CD4-positive, alpha-beta T cell treated with Interleukin-4 for 1 hour (primary cell): ENCODE measurements at regions not wholly inside any gene's neighbourhood (a gene's known extent, or its start where the extent isn't known, plus 50 kb on each side); places are given as distances from the start of the nearest gene placed in this dataset.

Experiments used
- DNase-seq, 2 donors: peaks; one replicate each; pipeline ENCODE4 v3.0.0-alpha.2; 2020 to 2022

GRCh38 chr10:120984221-120984620, 133.1 kb downstream of the WDR11 start:
- no peak for DNase-seq

DNA sequence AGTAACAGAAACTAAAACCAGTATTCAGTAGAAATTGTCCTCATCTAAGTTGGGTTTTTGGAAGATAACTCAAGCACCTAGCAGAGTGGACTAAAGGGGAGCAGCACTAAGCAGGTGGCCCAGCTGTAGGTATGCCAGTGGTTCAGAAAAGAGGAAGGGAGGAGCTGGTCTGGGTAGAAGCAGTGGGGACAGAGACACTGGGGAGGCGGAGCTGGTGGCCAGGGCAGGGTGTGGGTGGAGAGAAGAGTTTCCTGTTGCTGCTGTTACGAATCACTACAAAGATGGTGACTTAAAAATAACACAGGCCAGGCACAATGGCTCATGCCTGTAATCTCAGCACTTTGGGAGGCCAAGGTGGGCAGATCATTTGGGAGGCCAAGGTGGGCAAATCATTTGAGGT, 136.2 kb downstream of the WDR11 start:
- DNase-seq, result peak in 1 of 2 donors; percentile 5

DNA sequence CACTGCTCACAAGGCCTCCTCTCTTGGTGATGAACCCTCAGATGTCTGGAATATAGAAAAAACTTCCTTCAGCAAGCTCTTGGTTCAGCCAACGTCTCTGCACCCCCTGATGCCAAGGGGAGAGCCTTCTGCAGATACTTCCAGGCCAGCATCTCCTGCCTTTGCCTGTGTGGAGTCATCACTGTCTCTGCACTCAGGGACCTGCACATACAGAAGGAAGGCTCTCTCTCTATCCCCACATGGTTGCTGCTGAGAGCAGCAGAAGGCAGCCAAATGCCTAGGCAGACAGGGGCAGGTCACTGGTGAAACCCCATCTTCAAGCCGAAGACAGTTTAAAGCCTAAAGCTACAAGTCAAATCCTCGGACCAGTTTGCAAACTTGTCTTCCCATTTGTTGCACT, 137.6 kb downstream of the WDR11 start:
- DNase-seq, result no peak

DNA sequence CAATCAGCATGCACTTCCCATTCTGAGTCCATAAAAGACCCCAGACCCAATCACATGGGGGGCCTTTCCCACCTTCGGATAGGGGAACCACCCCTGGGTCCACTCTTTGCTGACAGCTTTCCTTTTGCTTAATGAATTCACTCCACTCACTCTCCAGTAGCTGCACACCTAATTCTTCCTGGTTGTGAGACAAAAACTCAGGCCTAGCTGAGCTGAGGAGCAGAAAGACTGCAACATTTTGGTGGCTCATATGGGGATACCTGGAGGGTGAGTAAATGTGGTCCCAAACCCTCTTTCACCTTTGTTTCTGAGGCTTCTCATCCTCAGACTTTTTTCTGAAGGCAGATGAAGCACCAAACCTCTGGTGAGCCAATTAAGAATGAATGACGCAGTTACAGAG, 138.1 kb downstream of the WDR11 start:
- no peak for DNase-seq

DNA sequence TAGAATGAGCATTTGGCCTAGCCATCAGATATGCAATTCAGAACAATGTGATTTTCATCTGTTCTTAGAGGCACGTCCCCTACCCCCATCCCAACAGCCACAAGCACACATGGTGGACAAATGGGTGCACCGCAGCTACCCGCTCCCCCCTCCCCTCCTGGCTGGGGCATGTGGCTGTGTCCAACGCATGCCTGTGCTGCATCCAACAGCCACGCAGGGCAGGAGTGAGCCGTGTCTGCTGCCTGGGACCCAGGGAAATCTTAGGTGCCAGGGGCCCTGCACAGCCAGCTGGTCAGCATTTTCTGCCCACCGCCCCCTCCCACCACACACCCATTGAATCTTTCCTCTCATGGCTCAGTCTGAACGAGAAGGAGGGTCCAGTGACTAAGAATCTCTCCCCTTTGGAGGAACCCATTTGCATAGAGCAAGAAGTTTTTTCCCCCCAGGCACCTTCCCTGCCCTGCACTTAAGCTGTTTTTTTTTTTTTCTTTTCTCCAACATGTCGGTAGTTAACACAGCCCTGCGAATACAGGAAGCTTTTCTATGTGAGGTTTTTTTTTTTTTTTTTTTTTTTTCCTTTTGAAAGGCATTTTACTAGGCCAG, 138.9 kb downstream of the WDR11 start:
- no peak for DNase-seq

GRCh38 chr10:120990831-120991230, 139.7 kb downstream of the WDR11 start:
- DNase-seq, result no peak

GRCh38 chr10:120993089-120993488, 141.9 kb downstream of the WDR11 start:
- no peak for DNase-seq

DNA sequence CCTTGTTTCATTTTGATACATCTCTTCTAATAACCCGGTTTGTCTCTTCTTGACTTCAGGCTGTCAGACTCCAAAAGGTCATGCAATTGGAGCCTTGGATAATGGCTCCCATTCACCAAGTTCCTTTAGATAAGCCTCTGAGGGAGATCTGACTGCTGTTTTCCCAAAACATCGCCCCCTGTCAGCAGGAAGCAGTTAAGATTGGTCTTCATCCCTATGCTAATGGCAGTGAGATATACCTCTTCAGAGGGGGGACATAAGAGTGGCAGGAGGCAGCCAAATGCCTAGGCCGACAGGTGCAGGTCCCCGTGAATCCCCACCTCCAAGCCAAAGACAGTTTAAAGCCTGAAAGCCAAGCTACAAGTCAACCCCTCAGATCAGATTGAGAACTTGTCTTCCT, 144.6 kb downstream of the WDR11 start:
- DNase-seq, result no peak

- DNase-seq, result no peak
Measured at GRCh38 chr10:120996456-120997034, 145.4 kb downstream of the WDR11 start.

- no peak for DNase-seq
Measured at GRCh38 chr10:120997313-120997712, 146.2 kb downstream of the WDR11 start.

DNA sequence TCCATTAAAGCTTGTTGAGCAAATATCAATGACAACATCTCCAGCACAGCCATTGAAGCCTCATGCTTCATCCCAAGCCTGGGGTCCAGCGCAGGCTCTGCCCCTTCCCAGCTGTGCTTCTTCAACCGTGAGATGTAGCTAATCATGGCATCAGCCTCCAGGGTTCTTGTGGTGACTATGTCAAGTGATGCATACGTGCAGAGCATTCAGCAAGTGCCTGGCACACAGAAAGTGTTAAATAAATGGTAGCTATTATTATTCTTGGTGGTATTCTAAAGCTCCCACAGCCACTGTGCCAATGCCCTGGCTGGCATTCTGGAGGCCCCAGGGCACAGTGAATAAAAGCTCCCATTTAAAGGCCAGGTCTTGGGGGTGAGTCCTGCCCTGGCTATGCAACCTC, 146.6 kb downstream of the WDR11 start:
- DNase-seq, result no peak

- DNase-seq, result no peak
Measured at GRCh38 chr10:120998251-120998650, 147.1 kb downstream of the WDR11 start.

DNA sequence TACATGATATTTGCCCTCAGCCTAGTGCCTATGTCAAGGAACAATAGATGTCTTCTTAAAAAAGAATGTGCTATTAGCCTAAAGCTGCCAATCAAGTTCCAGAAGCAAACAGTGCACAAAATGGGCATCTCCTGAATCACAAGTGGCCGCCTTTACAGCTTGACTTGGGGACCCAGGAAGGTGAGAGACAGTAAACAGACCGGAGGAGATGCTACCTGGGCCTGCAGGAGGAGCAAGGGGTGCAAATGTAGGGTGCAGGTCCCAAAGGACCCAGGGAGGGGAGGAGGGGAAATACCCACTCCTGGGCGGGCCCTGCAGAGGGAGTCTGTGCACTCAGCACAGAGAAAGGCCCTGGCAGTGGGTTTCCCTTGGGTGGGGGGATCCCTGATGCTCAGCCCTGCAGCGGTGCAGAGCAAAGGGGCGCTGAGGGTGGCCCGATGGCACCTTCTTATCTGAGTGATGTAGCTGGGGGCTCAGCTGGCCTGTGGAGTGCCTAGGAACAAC, 147.7 kb downstream of the WDR11 start:
- no peak for DNase-seq

GRCh38 chr10:120999868-121000267, 148.7 kb downstream of the WDR11 start:
- no peak for DNase-seq

GRCh38 chr10:121002586-121003205, 151.5 kb downstream of the WDR11 start:
- DNase-seq, result no peak

DNA sequence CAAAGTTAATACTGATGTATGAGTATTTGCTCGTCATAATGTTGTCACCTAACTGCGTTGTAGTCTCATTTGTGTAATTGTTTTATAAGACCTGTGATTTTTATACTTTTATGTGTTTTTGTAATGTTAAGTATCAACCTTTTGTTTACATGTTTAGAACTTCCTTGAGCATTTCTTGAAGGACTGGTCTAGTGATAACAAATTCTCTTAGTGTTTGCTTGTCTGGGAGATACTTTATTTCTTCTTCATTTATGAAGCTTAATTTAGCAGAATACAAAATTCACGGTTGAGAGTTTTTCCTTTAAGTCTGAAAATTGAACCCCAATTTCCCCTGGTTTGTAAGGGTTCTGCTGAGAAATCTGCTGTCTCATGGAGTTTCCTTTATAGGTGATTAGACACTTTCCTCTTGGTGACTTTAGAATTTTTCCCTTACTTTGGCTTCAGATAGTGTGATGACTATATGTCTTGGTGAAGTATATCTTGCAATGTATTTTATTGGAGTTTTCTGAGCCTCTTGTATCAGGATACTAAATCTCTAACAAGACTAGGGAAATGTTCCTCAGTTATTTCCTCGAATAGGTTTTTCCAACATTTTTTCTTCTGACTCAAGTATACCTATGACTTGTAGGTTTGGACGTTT, 154.9 kb downstream of the WDR11 start:
- no peak for DNase-seq

DNA sequence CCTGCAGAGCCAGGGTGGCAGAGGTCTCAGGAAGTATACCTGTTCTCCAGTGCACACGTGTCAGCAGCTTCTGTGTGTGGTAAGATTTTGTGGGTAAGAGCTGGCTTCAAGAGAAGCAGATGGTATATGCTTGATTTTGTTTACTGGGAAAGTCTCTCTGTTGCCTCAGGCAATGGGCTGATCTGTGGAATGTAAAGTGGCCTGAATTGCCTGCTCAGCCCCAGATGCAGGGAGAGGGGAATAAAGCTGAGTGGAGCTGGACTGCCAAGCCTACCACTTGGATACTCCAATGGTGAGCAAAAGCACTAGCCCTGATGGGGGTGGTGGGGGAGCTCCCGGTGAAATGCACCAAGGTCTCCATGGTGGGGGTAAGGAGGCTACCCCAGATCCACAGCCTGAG, 156.1 kb downstream of the WDR11 start:
- DNase-seq, result no peak

DNA sequence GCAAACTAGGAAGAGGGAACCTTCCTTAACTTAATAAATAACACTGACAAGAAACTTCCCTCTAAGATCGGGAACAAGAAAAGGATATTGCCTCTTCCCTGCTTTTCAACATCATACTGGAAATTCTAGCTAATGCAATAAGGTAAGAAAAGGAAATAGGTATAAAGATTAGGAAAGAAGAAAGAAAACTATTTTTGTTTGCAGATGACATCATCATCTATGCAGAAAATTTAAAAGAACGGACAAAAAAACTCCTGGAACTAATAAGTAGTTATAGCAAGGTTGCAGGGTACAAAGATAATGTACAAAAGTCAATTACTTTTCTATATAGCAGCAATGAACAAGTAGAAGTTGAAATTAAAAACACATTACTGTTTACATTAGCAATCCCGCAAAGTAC, 164.8 kb downstream of the WDR11 start:
- no peak for DNase-seq

DNA sequence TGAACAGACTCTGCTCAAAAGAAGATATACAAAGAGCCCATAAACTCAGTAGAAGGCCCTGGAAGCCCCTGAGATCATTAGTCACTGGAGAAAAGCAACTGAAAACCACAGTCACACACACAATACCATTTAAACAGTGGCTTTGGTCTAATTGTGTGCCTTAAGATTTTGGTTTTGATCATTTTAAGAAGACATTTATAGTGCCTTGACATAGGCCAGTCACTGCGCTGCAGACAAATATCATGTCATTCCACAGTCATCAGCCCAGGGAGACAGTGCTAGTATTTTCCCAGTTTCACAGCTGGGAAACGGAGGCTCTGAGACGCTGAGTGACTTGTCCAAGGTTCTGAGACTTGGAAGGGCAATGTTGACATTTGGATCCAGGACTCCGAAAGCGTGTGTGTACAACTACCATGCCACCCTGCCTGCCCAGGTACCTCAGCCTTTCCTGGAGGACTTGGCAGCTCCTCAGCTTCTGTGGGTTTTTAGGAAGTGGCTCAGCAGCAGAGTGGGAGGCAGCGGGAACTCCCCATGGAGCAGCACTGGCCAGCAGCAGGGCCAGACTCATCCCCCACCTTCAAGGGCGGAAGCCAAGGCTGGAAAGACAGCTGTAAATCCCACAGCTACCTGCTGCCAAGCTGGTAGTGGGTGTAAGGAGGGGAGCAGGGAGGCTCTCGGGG, 173.9 kb downstream of the WDR11 start:
- no peak for DNase-seq

DNA sequence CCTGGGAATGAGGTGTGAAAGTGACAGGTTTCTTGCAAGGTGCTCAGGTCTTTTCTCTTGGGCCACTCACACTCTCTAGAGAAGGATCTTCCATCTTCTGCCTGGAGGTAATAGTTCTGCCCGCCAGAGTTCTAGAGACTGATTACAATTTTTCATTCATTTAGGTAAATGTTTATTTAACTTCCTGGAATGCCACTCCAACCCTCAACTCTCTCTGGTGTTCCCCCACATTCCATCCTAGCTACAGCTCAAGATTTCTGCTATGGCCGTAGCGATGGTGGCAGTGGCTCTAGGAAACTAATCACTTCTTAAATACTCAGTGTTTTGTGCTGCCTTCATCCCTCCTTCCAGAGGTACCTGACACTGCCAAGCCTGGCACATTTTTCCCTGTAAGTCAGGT, 174.6 kb downstream of the WDR11 start:
- DNase-seq, result no peak

DNA sequence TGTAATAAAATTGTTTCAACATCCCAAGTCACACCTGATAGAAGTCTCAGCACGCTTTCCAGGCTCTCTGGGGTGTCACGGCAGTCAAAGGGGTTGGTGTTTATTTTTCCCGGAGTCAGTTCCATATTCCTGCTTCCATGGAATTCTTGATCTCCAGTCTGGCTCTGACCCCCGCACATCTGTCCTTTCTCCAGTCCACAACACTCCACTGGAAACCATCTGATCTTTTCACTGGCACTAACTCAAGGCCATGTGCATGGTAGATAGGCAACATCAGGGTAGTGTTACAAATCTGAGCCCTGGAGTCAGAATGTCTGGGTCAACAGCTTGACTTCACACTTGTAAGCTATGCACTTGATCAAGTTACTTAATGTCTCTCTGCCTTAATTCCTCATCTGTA, 176.2 kb downstream of the WDR11 start:
- DNase-seq, result no peak

DNA sequence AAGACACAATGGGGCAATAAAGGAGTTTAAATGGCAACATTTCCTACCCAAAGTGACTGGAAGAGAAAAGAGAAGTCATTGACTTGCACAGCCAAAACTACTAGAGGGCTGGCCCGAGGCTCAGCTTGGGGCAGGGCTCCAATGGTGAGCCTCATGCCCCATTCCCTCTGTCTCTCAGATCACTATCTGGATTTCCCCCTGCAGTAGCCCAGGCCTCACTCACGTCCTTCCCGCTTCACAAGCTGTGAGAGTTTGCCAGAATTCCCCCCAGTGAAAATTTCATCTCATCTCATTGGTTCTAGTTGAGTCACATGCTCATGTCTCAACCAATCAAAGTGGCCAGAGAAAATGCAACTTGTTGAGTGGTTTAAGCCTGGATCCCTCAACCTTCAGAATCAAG, 181.3 kb downstream of the WDR11 start:
- DNase-seq, result no peak

GRCh38 chr10:121033366-121033765, 182.2 kb downstream of the WDR11 start:
- DNase-seq, result no peak

DNA sequence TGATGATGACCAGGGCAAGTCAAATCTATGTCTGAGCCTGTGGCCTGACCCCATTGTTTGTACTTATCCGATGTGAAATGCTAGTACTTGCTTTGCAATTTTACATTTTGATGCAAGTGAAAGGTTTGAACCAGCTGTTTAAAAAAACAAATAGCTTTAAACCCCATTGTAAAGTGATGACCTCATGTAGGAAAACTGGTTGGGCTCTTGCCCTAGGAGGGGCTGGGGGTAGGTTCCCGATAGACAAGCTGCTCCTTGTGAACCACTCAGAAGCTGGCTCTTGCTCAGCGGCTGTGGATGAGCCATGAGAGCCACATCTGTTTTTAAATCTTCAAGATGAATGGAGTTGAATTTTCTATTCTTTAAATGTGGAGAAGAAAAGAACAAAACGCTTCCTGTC, 185.3 kb downstream of the WDR11 start:
- DNase-seq, result no peak
